GM23248 (cell line): ENCODE measurements at regions not wholly inside any gene's neighbourhood (a gene's known extent, or its start where the extent isn't known, plus 50 kb on each side); places are given as distances from the start of the nearest gene placed in this dataset.

Source experiments
- DNase-seq: peaks from one replicate; pipeline ENCODE4 v3.0.0-alpha.2; 2015
- H2AFZ ChIP-seq: fragments of 200-600 bp; sonication (generic); 2 replicates; pipeline ENCODE4 v1.6.1; 2016; ENCODE audit warnings: antibody characterized with exemption
- H3F3A ChIP-seq: fragments of 200-600 bp; sonication (generic); 2 replicates; pipeline ENCODE4 v1.6.1; 2016; ENCODE audit warnings: mild to moderate bottlenecking, antibody characterized with exemption, mixed run types; ENCODE audit not compliant: insufficient read depth
- H3K27ac ChIP-seq: fragments of 200-600 bp; sonication (generic); 2 replicates; pipeline ENCODE4 v1.5.1; 2016; ENCODE audit warnings: mild to moderate bottlenecking
- H3K27me3 ChIP-seq: fragments of 200-600 bp; sonication (generic); replicated peaks from 2 replicates; pipeline ENCODE4 v1.6.1; 2016; ENCODE audit warnings: mild to moderate bottlenecking; ENCODE audit not compliant: insufficient read depth
- H3K36me3 ChIP-seq: fragments of 200-600 bp; sonication (generic); 2 replicates; pipeline ENCODE4 v1.6.1; 2016; ENCODE audit warnings: low read depth, mild to moderate bottlenecking
- H3K4me1 ChIP-seq: fragments of 200-600 bp; sonication (generic); 2 replicates; pipeline ENCODE4 v1.6.1; 2016; ENCODE audit warnings: mild to moderate bottlenecking; ENCODE audit not compliant: insufficient read depth
- H3K4me2 ChIP-seq: fragments of 200-600 bp; sonication (generic); one replicate; pipeline ENCODE4 v1.6.1; 2016; ENCODE audit warnings: mild to moderate bottlenecking; ENCODE audit not compliant: unreplicated experiment
- H3K4me3 ChIP-seq: fragments of 200-600 bp; sonication (generic); 2 replicates; pipeline ENCODE4 v1.5.1; 2016; ENCODE audit warnings: mild to moderate bottlenecking
- H3K79me2 ChIP-seq: fragments of 200-600 bp; sonication (generic); 2 replicates; pipeline ENCODE4 v1.6.1; 2016; ENCODE audit warnings: mild to moderate bottlenecking; ENCODE audit not compliant: insufficient read depth
- H3K9ac ChIP-seq: fragments of 200-600 bp; sonication (generic); 2 replicates; pipeline ENCODE4 v1.6.1; 2016; ENCODE audit warnings: mild to moderate bottlenecking
- H3K9me2 ChIP-seq: fragments of 200-600 bp; sonication (generic); 2 replicates; pipeline ENCODE4 v1.6.1; 2016; ENCODE audit warnings: mixed run types, mild to moderate bottlenecking, moderate library complexity; ENCODE audit not compliant: insufficient read depth
- H3K9me3 ChIP-seq: fragments of 200-600 bp; sonication (generic); one replicate; pipeline ENCODE4 v1.6.1; 2017; ENCODE audit warnings: low read depth
- H4K20me1 ChIP-seq: fragments of 200-600 bp; sonication (generic); 2 replicates; pipeline ENCODE4 v1.6.0; 2016; ENCODE audit not compliant: insufficient read depth
- EZH2 ChIP-seq: fragments of 200-600 bp; sonication (generic); IDR thresholded peaks from 2 replicates; pipeline ENCODE4 v1.6.1; 2018; ENCODE audit warnings: antibody characterized with exemption, mild to moderate bottlenecking; ENCODE audit not compliant: insufficient read depth, poor library complexity, severe bottlenecking
- EZH2phosphoT487 ChIP-seq: fragments of 200-600 bp; sonication (generic); IDR thresholded peaks from 2 replicates; pipeline ENCODE4 v1.6.1; 2018; ENCODE audit warnings: antibody characterized with exemption, moderate library complexity, mild to moderate bottlenecking, low read depth; ENCODE audit not compliant: insufficient read depth
- WGBS, 2 experiments: methylation state at CpG; one replicate each; pipeline ENCODE4 v1.1.6; 2015 to 2017; ENCODE audit warnings: low lambda C conversion rate in 2 of 2, low coverage in 1 of 2; ENCODE audit errors: missing lambda C conversion rate in 2 of 2; 5-methylcytosine and 5-hydroxymethylcytosine counted together
- in situ Hi-C: fragments of 300-500 bp; cut with MboI; formaldehyde crosslinking; loops from 2 replicates; pipeline ENCODE4 v1.15.0; 2020

GRCh38 chr2:239619369-239619768 is 218.5 kb upstream of the HDAC4 start:
- Histone ChIP-seq H3K36me3 (no peaks in the 10 kb centered on the region), H4K20me1 (no peaks in the 10 kb centered on the region)

GRCh38 chr2:239616729-239617128 is 215.9 kb upstream of the HDAC4 start:
- DNase-seq: no peak
- 48 to 52% methylated on average over 2 of the region's 2 CpGs for WGBS, 2 experiments
- Histone ChIP-seq H3K27me3 (0 out of 2 replicates have a peak, but pooled peaks cover 8% of the 10 kb centered on the region), H3K9me2 (no peaks in the 10 kb centered on the region), H3K4me1 (no peaks in the 10 kb centered on the region), H3K9me3 (no peaks in the 10 kb centered on the region), H4K20me1 (no peaks in the 10 kb centered on the region), H3F3A (no peaks in the 10 kb centered on the region), H3K36me3 (no peaks in the 10 kb centered on the region), H3K79me2 (no peaks in the 10 kb centered on the region), H3K9ac (no peak overlapping the region), H3K27ac (no peak overlapping the region), H2AFZ (no peak overlapping the region), H3K4me3 (no peak overlapping the region), H3K4me2 (no peak overlapping the region)
- no peak for TF ChIP-seq EZH2
- TF ChIP-seq EZH2phosphoT487: no peak
- in situ Hi-C loops: no loop called here

More at GRCh38 chr2:239619369-239619768, 218.5 kb upstream of the HDAC4 start:
- Histone ChIP-seq H3K4me1 (no peaks in the 10 kb centered on the region), H3K9ac (no peak overlapping the region), H3K9me3 (no peaks in the 10 kb centered on the region), H3K27me3 (peaks cover 8% of the 10 kb centered on the region; the same call in 1 of the 2 replicates), H3K79me2 (no peaks in the 10 kb centered on the region), H3K4me2 (no peak overlapping the region), H3K27ac (no peak overlapping the region), H3K9me2 (no peaks in the 10 kb centered on the region), H3F3A (no peaks in the 10 kb centered on the region), H3K4me3 (no peak overlapping the region), H2AFZ (no peak overlapping the region)
- in situ Hi-C loops: no loop called here
- 49 to 72% methylated on average over 1 of the region's 1 CpG for WGBS, 2 experiments
- no peak for TF ChIP-seq EZH2
- DNase-seq: no peak

GRCh38 chr2:239612133-239612532 is 211.3 kb upstream of the HDAC4 start:
- H2AFZ ChIP-seq: no peak overlapping the region
- no peak overlapping the region for H3K9ac ChIP-seq
- no peaks in the 10 kb centered on the region for H4K20me1 ChIP-seq
- H3K27me3 ChIP-seq: no peaks in the 10 kb centered on the region; the same call in 1 of the 2 replicates
- H3K36me3 ChIP-seq: no peaks in the 10 kb centered on the region
- in situ Hi-C loops: no loop called here
- H3K4me3 ChIP-seq: no peak overlapping the region
- DNase-seq: no peak
- no peaks in the 10 kb centered on the region for H3K79me2 ChIP-seq
- no peaks in the 10 kb centered on the region for H3K4me1 ChIP-seq
- no peak overlapping the region for H3K4me2 ChIP-seq
- no peaks in the 10 kb centered on the region for H3K9me2 ChIP-seq
- H3K9me3 ChIP-seq: no peaks in the 10 kb centered on the region
- no peaks in the 10 kb centered on the region for H3F3A ChIP-seq
- TF ChIP-seq EZH2phosphoT487: no peak
- no peak for TF ChIP-seq EZH2
- H3K27ac ChIP-seq: no peak overlapping the region
- 62 to 66% methylated on average over 11 of the region's 11 CpGs for WGBS, 2 experiments

- H3F3A ChIP-seq: no peaks in the 10 kb centered on the region
- no peaks in the 10 kb centered on the region for H3K36me3 ChIP-seq
- no peaks in the 10 kb centered on the region; the same call in 1 of the 2 replicates for H3K27me3 ChIP-seq
- no peaks in the 10 kb centered on the region for H3K9me3 ChIP-seq
- H3K27ac ChIP-seq: no peak overlapping the region
- no peak overlapping the region for H3K4me3 ChIP-seq
- no peaks in the 10 kb centered on the region for H4K20me1 ChIP-seq
- no peaks in the 10 kb centered on the region for H3K79me2 ChIP-seq
- no peak overlapping the region for H2AFZ ChIP-seq
- in situ Hi-C loops: no loop called here
- no peak for DNase-seq
- 57 to 63% methylated on average over 10 of the region's 10 CpGs for whole genome bisulfite sequencing, 2 experiments
- no peaks in the 10 kb centered on the region for H3K4me1 ChIP-seq
- H3K9ac ChIP-seq: no peak overlapping the region
- H3K4me2 ChIP-seq: no peak overlapping the region
- no peaks in the 10 kb centered on the region for H3K9me2 ChIP-seq
- no peak for TF ChIP-seq EZH2phosphoT487
- no peak for TF ChIP-seq EZH2
Measured at GRCh38 chr2:239611222-239611795, 210.5 kb upstream of the HDAC4 start.
